Testis (tissue), 2 donors: ENCODE measurements at regions not wholly inside any gene's neighbourhood (a gene's known extent, or its start where the extent isn't known, plus 50 kb on each side); places are given as distances from the start of the nearest gene placed in this dataset.

ENCODE experiments used
- CTCF ChIP-seq, 3 experiments: fragments of 450-650 bp in 2 of 3; fragments of 200-600 bp in 1 of 3; sonication (generic) in 1 of 3; IDR thresholded peaks; one replicate each; pipeline ENCODE4 v1.5.1; 2016 to 2019; ENCODE audit warnings: antibody characterized with exemption in 3 of 3, mild to moderate bottlenecking in 2 of 3, moderate library complexity in 1 of 3
- POLR2A ChIP-seq: fragments of 450-650 bp; IDR thresholded peaks from one replicate; pipeline ENCODE4 v1.6.1; 2017; ENCODE audit warnings: antibody characterized with exemption, mild to moderate bottlenecking, moderate library complexity

GRCh38 chr3:103511891-103512290, 1077.1 kb downstream of the ZPLD1 start:
- TF ChIP-seq CTCF (IDR thresholded peaks at IDR 0.05) (no peak), POLR2A (no peak)
